NCI-H1092 treated with DMSO at 0.1 percent for 48 hours (cell line): ENCODE measurements at regions not wholly inside any gene's neighbourhood (a gene's known extent, or its start where the extent isn't known, plus 50 kb on each side); places are given as distances from the start of the nearest gene placed in this dataset.

Source experiments
- DNase-seq: peaks from one replicate; lab custom pipeline; 2025; lab: John Stamatoyannopoulos, UW

DNA sequence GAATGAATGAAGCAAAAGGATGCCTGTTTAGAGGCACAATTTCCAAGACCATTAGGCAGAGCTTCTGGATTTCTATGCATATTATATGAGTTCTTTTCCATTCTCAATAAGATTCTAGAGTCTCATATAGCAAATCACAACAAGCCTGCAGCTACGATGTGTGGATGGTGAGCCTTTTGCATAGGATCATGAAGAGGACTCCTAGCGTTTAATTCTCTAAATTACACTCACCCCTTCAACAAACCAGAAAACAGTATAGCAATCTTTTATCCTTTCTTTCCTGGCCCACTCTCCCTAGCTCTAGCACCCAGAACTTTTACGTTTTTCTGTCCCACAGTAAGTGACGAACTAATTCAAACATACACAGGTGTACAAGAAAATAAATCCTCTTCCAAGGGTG lies 293.1 kb upstream of the KLHL29 start:
- DNase-seq: no peak

DNA sequence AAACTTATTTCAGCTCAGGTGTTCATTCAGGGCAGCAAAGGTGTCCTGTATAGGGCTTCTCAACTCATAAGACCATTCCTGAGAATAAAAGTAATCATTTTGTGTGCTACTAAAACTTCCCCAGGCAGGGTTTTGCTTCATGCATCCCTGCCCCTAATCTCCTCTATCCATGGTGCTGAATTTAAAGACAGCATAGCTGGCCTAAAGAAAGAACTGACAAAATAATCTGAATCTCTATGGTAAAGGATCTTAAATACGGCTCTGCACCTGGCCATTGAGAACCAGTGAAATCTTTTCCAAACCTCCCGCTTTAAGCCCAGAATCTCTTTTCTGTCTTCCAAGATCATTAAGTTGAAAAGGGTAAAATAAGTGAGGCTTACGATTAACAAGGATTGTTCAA lies 292.1 kb upstream of the KLHL29 start:
- no peak for DNase-seq

DNA sequence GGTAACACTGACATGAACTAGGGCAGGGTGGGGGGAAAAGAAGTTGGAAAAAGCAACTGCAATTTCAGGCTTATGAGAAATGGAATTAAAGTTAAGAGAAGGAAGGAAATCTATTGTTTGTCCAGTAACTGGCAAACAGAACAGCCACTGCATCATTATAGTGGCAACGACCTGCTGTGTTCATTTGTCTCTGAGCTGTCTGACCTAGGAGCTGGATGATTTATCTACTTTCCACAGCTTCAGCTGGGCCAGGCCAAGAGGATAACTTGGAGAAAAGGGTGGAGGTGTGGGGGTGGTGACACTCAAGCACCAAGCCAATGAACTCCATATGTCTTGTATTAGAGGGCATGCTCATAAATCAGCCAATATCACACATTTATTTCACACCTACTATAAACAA lies 291.5 kb upstream of the KLHL29 start:
- DNase-seq: no peak

DNA sequence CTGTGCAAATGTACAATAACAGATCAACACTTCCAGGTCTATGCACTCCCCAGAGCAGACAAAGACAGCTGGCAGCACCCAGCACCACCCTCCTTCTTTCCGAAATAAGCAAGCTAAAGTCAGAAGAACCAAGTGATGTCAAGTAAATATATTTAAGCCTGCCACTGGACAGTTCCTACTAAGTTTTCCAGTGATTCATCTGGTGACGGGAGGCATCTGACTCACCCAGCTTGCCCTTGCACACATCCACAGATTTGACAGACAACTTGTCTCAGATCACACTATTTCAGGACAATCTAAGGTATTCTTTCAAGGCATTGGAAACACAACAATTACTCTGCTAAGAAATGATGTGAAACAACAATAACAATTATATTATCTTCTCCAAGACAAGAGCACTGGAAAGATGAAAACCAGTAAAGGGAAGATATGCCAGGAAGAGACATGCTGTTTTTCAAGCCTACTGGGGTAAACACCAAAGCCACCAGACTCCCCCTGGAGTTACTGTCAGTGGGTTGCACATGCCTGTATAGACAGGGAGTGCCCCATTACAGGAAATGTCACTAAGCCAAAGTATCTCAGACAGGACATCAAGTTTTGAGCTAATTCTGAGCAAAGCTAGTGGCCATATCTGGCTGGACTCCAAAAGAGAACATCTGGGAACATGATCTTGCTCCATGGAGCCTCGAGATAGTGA lies 287.9 kb upstream of the KLHL29 start:
- DNase-seq: no peak

DNA sequence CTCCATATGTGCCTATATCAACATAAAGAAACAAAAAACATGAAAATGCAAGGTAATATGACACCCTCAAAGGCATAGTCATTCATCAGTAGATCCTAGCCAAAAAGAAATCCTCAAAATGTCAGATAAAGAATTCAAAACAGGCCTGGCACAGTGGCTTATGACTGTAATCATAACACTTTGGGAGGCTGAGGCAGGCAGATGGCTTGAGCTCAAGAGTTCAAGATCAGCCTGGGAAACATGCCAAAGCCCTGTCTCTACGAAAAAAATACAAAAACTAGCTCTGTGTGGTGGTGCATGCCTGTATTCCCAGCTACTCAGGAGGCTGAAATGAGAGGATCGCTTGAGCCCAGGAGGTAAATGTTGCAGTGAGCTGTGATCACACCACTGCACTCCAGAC lies 284.6 kb upstream of the KLHL29 start:
- DNase-seq: peak; percentile 39

DNA sequence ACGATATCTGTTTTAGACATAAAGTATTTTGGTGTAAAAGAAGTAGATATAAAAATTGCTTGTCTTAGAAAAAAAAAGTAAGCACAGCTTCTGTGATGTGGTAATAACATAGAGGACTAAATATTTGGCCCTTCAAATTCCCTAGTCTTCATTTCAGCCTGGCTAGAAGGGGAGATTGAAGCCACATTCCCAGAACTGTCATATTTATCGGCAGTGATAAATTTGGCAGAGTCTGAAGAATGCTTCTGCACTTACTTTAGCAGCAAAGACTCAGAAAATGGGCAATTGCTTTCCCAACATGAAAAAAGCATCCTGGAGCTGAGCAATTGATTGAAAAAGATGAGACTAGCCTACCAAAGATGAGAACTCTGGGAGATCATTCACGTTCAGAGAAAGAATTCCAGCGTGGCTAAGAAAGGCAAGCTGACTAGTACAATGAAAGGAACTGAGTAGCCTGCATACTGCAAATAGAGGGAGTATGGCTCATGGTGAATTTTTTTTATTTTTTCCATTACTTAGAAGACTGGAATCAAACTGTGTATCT lies 278.7 kb upstream of the KLHL29 start:
- no peak for DNase-seq

DNA sequence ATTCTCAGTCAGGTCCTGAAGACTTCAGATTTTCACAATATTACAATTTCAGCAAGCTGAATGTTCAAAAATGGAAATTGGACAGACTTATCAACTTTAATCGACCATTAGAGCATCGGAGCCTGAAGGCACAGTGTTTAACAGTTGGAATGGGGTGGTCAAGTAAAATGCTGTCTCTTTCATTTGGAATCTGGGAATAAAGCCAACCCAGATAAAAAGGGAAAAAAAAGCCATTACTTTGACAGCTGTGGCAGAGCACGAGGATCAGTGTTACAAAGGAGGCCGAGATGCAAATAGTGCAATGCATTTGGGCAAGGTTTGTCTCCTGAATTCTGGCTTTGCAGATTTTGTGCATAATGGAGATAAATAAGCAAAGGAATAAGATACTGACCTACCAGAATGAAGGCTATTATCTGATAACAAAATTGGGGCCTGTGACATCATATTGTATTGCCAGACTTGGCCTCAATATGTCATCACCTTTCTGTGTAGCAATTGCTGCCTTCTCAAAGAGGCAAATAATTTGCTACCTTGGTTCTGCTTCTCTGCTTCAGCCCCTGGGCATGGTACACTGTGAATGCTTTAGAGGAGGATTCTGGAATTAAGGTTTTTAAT lies 277.5 kb upstream of the KLHL29 start:
- peak; percentile 83 for DNase-seq

DNA sequence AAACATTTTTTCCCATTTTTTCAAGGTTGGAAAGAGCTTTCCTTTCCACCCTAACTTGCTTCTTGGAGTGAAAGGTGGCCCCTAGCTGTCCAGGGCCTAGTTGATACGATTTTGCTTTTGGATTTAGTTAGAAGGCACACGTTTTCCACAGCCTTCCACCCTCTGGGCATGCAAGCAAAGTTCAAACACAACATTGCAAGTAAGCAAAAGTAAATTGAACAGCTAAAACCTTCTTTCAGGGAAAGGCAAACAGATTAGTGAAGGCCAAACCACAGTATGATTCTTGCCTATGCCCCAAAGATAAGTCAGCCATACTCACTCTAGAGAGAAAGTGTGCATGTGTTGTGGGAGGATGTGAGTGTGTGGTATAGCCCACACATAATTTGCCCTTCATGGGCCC lies 273.7 kb upstream of the KLHL29 start:
- no peak for DNase-seq

DNA sequence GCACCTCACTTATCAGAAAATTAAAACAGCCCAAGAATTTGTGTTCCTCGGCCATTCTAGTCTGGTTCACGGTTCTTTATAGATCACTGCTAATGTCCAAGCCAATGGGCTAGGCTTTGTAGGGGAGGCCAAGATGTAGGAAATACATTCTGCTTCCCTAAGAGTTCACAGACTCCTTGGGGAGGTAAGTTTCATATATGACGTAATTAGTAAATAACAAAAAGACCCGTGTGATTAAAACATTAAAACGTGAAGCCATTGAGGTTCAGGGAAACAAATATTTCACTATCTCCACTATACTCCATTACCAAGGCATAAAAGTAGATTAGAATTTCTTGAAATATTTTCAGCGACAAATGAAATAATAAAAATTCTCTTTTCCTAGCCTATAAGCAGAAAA lies 272.5 kb upstream of the KLHL29 start:
- no peak for DNase-seq

DNA sequence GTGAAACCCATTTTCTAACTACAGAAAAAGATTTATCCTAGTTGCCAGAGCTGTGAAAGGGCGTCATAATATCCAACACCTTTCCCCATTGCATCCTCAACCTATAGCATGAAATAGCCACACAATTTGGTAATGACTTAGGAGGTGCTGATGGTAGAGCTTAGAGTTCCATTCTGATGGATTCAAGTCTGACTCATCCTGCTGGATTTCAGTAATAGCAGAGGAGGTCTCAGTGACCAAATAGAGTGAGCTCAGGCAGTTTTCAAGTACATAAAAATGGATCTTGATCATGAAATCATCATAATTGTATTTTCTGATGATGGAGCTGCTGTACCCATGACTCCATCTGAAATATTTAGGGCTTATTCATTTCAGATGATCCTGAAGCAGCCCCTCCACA lies 270.7 kb upstream of the KLHL29 start:
- no peak for DNase-seq

DNA sequence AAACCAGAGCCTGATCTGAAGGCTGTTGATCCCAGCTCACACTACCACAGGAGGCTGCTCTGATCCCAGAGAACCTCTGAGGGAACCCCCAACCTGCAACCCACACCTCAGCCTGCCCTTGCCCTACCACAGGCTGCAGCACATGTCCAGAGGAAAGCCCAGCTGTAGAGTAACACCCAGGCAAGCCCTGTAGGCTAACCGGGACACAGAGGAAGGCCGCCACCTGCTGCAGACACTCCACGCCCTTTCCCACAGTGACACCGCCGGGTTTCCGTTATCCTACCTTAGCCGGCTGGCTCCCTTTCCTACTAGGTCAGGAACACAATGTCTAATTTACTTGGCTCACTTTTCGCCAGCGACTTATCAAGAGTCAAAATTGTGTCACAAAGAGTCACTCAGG lies 266.7 kb upstream of the KLHL29 start:
- DNase-seq: no peak

DNA sequence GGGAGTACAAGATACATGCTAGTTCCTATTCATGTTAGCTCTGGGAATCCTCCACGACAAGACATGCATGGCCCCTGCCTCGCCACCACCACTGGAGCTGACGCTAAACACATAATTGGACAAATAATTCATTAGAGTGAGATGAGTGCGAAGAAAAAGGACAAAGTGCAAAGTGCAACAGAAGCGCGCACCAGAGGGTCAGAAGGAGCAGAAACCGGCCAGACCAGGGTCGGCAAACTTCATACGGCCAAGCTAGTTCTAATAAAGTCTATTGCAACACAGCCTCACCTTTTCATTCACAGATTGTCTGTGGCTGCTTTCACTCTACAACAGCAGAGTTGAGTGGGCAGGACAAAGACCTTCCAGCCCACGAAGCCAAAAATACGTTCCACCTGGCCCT lies 266.1 kb upstream of the KLHL29 start:
- no peak for DNase-seq

DNA sequence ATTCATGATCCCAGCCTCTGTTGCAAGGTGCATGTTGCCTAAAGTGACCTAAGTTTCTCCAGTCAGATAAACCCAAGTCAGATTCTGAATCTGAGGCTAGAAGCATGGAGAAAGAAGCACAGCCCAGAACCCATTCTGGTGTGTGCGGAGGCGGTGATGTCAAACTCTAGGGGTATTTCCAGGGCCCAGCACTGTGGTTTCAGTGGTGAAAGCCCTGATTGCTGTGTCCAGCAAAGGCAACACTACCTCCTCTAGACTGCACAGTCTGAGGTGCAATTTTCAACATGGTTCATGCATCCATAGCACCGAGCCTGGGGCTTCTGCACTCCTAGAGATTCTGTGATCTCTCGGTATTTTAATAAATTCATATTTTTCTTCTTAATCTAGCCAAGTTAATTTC lies 264.8 kb upstream of the KLHL29 start:
- no peak for DNase-seq

DNA sequence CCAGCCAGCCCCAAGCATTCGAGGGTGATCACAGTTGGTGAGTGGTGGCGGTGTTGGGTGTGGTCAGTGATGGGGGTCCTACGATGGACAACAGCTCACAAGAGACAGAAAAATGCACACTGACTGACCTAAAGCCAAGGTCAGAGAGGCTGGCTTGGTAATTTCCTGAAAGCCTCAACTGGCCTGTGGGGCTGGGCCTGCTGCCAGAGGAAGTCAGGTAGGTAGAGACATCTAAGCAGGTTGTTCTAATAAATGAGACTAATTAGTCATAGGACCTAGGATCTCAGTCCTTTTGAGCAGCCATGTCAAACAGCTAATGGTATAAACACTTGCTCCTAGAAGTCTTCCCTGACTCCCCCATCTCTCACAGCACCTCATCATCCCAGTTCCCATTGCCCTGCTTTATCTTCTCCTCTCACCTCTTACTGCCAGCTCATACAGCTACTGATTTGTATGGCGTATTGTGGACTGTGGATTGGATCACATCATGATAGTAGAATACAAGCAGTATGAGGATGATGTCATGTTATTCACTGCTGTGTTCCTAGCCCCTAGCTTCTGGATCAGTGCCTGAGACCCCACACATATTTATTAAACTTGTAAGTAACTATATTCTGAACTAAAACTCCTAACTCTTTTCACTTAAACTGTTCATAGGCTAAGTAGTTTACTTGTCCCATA lies 262.9 kb upstream of the KLHL29 start:
- DNase-seq: no peak

DNA sequence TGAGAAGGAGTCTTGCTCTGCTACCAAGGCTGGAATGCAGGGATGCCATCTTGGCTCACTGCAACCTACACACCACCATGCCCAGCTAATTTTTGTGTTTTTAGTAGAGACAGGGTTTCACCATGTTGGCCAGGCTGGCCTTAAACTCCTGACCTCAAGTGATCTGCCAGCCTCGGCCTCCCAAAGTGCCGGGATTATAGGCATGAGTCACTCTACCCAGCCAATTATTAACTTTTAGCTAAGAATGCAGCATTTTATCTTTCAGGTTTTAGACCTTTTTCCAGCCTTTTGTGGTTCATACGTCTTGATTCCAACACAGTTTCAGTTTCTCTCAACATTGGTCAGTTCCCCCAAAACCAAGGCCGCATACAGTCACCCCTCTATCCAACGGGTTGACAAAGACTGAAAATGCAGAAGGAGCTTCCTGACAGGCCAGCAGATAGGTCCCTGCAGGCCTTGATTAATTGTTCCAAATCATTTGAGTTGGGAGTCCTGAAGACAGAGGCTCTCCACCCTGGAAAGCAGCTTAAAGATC lies 262.2 kb upstream of the KLHL29 start:
- no peak for DNase-seq

DNA sequence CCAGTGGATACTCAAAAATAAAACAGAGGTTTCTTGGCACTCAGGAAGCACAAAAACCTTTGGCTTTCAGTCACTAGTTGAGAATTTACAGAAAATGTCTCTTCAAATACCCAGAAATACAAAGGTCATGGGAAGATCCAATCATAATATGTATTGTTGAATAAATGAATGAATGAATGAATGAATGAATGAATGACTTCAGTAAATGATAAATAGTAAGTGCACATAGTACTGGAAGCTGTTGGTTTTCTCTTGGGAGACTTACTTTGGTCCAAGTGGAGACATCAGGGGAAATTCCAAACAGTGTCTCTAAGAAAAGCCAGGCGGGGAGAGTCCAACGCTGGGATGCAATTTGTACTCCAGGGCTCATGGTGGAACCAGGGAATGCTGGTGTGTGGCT lies 261.3 kb upstream of the KLHL29 start:
- no peak for DNase-seq

DNA sequence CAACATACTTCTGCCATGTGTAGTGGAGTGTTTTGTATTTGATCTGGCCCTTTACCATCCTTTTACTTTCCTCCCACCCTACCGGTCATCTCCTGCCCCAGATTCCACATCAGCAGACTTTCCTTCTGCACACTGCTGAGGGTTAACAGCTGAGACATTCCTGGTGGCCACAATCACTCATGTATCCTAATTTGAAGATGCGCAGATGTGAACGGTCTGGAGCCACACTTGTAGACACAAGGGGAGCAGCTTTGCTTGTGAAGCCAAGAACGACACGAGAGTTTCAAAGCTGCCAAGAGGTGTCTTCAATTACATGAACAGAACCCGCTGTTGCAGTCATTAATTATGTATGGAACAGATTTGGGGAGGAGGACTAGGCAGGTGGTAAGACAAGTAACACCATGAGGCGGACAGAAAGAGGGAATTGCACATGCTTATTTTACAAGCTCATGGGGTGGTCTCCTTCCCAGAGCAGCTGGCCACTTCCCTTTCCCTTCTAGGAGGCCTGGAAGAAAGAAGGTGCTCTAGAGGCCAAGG lies 260.7 kb upstream of the KLHL29 start:
- peak; percentile 3 for DNase-seq

DNA sequence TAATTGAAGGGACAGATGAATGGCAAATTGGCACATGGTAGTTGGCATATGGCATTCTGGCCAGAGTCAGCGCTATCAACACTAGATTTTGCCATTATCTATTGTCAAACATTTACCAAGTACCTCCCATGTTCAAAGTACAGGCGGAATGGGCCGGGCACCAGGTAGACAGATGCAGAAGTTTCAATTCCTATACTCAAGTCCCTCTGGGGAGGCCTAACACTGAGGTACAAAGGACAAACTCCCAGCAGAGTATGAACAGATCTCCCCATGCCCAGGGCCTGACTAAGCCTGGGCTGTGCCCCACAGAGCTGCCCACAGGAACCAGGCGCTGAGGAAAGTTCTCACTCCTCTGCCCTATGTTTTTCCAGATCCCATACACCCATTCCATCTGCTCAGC lies 257.5 kb upstream of the KLHL29 start:
- DNase-seq: no peak

DNA sequence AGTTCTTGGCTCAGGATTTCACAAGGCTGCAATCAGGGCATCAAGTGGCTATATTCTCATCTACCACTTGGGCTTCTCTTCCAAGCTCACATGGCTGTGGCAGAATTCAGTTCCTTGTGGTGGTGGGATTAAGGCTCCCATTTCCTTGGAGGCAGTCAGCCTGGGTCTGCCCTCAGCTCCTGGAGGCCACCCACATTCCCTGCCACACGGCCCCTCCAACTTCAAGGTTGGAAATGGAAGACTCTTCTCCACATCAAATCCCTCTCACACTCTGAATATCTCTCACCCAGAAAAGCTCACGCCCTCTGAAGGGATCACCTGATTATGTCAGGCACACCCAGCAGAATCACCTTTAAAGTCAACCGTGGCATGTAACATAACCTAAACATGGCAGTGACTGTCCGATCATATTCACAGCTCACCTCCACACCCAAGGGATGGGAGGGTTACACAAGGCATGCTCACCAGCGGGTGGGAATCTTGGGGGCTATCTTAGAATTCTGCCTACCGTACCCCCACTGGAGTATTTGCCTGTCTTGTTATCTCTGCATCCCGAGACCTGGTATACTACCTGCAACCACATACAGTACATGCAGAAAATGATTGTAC lies 256.2 kb upstream of the KLHL29 start:
- DNase-seq: no peak

DNA sequence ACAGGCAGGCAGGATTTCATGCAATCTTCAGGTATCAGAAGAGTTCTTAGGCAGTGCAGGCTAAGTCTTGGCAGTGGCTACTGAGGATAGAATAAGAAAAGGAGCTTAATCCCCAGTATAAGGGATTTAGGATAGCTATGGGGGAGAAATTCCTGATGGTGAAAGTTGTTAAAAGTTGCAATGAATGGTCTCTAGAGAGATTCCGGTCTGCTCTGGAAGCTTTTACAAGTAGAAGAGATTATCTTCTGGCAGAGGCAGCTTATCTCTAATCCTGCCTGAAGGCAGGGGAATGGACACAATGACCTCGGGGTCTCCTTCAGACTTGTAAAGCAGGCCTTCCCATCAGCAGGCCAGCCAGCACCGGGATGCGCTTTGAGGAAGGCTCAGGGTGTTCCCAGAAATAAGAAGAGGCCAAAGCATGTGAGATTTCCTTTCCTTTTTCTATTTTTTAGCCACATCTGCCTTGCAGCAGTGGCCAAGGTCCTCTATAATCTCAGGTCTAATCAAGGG lies 253.9 kb upstream of the KLHL29 start:
- no peak for DNase-seq

DNA sequence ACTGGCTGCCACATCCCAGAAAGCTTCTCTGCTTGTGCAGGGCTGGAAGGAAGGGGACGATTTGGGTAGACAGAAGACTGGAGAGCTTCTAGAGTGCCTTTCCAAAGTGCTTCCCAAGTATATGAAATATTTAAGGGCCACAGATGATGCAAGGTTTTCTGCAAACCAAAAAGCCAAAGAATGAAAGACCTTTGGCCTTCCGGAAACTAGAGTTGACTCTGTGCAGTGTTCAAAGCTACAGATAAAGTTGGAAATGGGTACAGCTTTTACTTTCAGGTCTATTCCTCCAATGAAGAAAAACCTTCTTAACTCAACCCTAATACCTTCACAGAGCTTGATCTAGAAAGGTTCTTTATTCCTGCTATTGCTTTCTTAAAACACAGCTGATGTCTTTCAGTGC lies 253.0 kb upstream of the KLHL29 start:
- no peak for DNase-seq
